IPS-15b (cell line): ENCODE measurements at regions not wholly inside any gene's neighbourhood (a gene's known extent, or its start where the extent isn't known, plus 50 kb on each side); places are given as distances from the start of the nearest gene placed in this dataset.

ENCODE experiments used
- H3K27me3 ChIP-seq: one replicate; pipeline ENCODE4 v1.6.1; 2013; ENCODE audit warnings: low read length; ENCODE audit not compliant: control insufficient read depth, insufficient read depth
- H3K36me3 ChIP-seq: one replicate; pipeline ENCODE4 v1.6.1; 2013; ENCODE audit warnings: low read length; ENCODE audit not compliant: control insufficient read depth, insufficient read depth
- H3K4me1 ChIP-seq: one replicate; pipeline ENCODE4 v1.6.1; 2013; ENCODE audit warnings: mild to moderate bottlenecking, low read length; ENCODE audit not compliant: control insufficient read depth, insufficient read depth
- H3K4me3 ChIP-seq: one replicate; pipeline ENCODE4 v1.5.1; 2013; ENCODE audit warnings: low read depth, low read length
- H3K9ac ChIP-seq: one replicate; pipeline ENCODE4 v1.6.1; 2013; ENCODE audit warnings: low read depth, mild to moderate bottlenecking, low read length
- H3K9me3 ChIP-seq: one replicate; pipeline ENCODE4 v1.6.1; 2013; ENCODE audit warnings: mild to moderate bottlenecking, low read length; ENCODE audit not compliant: control insufficient read depth, insufficient read depth

DNA sequence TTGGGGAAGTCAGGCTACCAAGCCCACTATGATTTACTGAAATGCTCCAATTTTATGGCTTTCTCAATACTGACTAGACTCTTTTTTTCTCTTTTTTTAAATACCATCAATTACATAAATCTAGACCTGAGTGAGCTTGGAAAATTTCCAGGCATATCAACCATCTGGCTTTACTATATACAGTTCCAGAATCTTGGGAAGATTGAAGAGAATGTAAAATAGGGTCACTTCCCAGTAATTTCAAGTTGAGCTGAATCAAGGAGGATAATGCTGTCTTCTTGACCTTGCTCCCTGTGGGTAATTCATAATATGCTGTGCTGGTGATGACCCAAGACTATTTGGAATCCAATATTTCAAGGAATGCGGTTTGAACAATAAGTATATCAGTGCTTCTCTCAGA is 108.1 kb downstream of the MAP3K21 start:
- H3K9ac ChIP-seq: no peak overlapping the region
- no peaks in the 10 kb centered on the region for H3K36me3 ChIP-seq
- no peaks in the 10 kb centered on the region for H3K4me1 ChIP-seq
- H3K27me3 ChIP-seq: no peaks in the 10 kb centered on the region
- H3K4me3 ChIP-seq: no peak overlapping the region
- H3K9me3 ChIP-seq: no peaks in the 10 kb centered on the region

DNA sequence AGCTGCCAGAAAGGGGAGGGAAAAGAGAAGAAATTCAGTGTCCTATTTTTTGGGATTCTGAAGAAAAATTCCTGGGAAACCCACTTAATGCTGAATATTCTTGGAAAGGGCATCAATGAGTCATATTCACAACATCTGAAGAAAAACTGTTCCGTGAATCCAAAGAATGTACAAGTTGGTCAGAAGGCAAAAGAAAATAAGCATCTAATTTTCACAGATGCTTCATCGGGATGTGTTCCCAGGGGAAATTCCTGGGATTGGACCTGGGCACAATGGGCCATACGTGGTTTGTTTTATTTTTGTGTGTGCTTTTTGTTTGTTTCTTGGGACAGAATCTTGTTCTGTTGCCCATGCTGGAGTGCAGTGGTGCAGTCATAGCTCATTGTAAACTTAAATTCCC is 112.2 kb downstream of the MAP3K21 start:
- Histone ChIP-seq H3K4me3 (no peak overlapping the region), H3K9me3 (no peaks in the 10 kb centered on the region), H3K36me3 (no peaks in the 10 kb centered on the region), H3K9ac (no peak overlapping the region), H3K4me1 (no peaks in the 10 kb centered on the region), H3K27me3 (no peaks in the 10 kb centered on the region)

- H3K9me3 ChIP-seq: no peaks in the 10 kb centered on the region
- no peaks in the 10 kb centered on the region for H3K4me1 ChIP-seq
- H3K36me3 ChIP-seq: no peaks in the 10 kb centered on the region
- no peak overlapping the region for H3K4me3 ChIP-seq
- no peak overlapping the region for H3K9ac ChIP-seq
- no peaks in the 10 kb centered on the region for H3K27me3 ChIP-seq
These were observed 113.5 kb downstream of the MAP3K21 start for GRCh38 chr1:233440951-233441401.

- Histone ChIP-seq H3K27me3 (no peaks in the 10 kb centered on the region), H3K4me3 (no peak overlapping the region), H3K4me1 (no peaks in the 10 kb centered on the region), H3K36me3 (no peaks in the 10 kb centered on the region), H3K9ac (no peak overlapping the region), H3K9me3 (no peaks in the 10 kb centered on the region)
These were observed 114.7 kb downstream of the MAP3K21 start for GRCh38 chr1:233442026-233442780.

GRCh38 chr1:233443040-233443760 is 115.7 kb downstream of the MAP3K21 start:
- Histone ChIP-seq H3K4me1 (no peaks in the 10 kb centered on the region), H3K9ac (no peak overlapping the region), H3K27me3 (no peaks in the 10 kb centered on the region), H3K9me3 (no peaks in the 10 kb centered on the region), H3K4me3 (no peak overlapping the region), H3K36me3 (no peaks in the 10 kb centered on the region)

DNA sequence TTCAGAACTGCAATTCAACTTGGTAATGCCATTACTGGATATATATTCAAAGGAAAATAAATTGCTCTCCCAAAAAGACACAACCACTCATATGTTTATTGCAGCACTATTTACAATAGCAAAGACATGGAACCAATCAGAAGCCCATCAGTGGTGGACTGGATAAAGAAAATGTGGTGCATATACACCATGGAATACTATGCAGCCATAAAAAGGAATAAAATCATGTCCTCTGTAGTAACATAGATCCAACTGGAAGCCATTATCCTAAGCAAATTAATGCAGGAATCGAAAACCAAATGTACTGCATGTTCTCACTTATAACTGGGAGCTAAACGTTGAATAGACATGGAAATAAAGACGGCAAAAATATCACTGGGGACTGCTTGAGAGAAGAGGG is 117.0 kb downstream of the MAP3K21 start:
- Histone ChIP-seq H3K4me1 (no peaks in the 10 kb centered on the region), H3K9me3 (no peaks in the 10 kb centered on the region), H3K36me3 (no peaks in the 10 kb centered on the region), H3K27me3 (no peaks in the 10 kb centered on the region), H3K9ac (no peak overlapping the region), H3K4me3 (no peak overlapping the region)

GRCh38 chr1:233445737-233446136 is 118.2 kb downstream of the MAP3K21 start:
- Histone ChIP-seq H3K4me3 (no peak overlapping the region), H3K27me3 (no peaks in the 10 kb centered on the region), H3K4me1 (no peaks in the 10 kb centered on the region), H3K9ac (no peak overlapping the region), H3K36me3 (no peaks in the 10 kb centered on the region), H3K9me3 (no peaks in the 10 kb centered on the region)

DNA sequence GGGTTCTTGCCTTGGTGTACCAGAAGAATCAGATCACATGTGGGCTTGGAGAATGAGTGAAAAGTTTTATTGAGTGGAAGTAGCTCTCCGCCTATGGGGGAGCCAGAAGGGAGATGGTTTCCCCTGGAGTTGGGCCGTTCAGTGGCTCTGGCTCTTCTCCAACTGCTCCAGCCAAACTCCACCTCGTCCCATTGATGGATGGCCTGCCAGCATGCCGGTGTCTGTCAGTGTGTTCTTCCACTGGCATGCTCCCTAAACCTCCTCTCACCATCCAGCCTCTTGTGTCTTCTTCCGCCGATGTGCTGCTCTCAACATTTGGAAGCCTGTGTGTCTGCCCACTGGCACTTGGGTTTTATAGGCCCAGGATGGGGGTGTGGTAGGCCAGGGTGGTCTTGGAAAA is 119.4 kb downstream of the MAP3K21 start:
- no peak overlapping the region for H3K4me3 ChIP-seq
- no peak overlapping the region for H3K9ac ChIP-seq
- no peaks in the 10 kb centered on the region for H3K4me1 ChIP-seq
- no peaks in the 10 kb centered on the region for H3K9me3 ChIP-seq
- H3K36me3 ChIP-seq: no peaks in the 10 kb centered on the region
- H3K27me3 ChIP-seq: no peaks in the 10 kb centered on the region

GRCh38 chr1:233448109-233448689 is 120.7 kb downstream of the MAP3K21 start:
- H3K27me3 ChIP-seq: no peaks in the 10 kb centered on the region
- H3K36me3 ChIP-seq: no peaks in the 10 kb centered on the region
- H3K4me3 ChIP-seq: no peak overlapping the region

DNA sequence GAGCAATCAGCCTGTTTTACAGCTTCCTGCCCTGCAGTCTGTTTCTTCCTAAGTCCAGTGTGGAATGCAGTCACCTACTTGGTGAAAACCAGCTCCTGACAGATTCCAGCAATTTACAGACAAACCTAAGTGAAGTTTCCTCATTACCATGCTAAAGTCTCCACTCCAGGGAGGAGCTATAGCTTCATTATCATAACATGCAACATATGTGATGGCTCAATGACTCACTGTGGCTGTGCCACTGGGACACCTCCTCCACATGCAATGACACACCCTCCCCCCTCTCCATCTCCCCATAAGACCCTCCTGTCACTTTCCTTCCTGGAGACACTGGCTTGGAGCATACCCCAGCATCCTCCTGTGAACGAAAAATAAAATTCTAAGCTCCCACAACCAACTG is 125.2 kb downstream of the MAP3K21 start:
- H3K4me1 ChIP-seq: no peaks in the 10 kb centered on the region

More at GRCh38 chr1:233448109-233448689, 120.7 kb downstream of the MAP3K21 start:
- H3K9ac ChIP-seq: no peak overlapping the region
- H3K9me3 ChIP-seq: no peaks in the 10 kb centered on the region
- no peaks in the 10 kb centered on the region for H3K4me1 ChIP-seq

GRCh38 chr1:233453433-233454200 is 126.1 kb downstream of the MAP3K21 start:
- Histone ChIP-seq H3K9me3 (no peaks in the 10 kb centered on the region), H3K36me3 (no peaks in the 10 kb centered on the region), H3K4me1 (no peaks in the 10 kb centered on the region), H3K9ac (no peak overlapping the region), H3K4me3 (no peak overlapping the region), H3K27me3 (no peaks in the 10 kb centered on the region)

More for the DNA sequence above, 125.2 kb downstream of the MAP3K21 start:
- H3K9me3 ChIP-seq: no peaks in the 10 kb centered on the region
- H3K36me3 ChIP-seq: no peaks in the 10 kb centered on the region
- H3K9ac ChIP-seq: no peak overlapping the region
- H3K27me3 ChIP-seq: no peaks in the 10 kb centered on the region
- no peak overlapping the region for H3K4me3 ChIP-seq
